GM12874 (cell line): ENCODE measurements at regions not wholly inside any gene's neighbourhood (a gene's known extent, or its start where the extent isn't known, plus 50 kb on each side); places are given as distances from the start of the nearest gene placed in this dataset.

Source experiments
- TF ChIP-seq, protein P1 (sequence below): IDR thresholded peaks from 2 replicates; pipeline ENCODE4 v1.5.1; 2011; ENCODE audit warnings: low read depth, mild to moderate bottlenecking, control low read depth, low read length, moderate library complexity; ENCODE audit not compliant: insufficient read depth

DNA sequence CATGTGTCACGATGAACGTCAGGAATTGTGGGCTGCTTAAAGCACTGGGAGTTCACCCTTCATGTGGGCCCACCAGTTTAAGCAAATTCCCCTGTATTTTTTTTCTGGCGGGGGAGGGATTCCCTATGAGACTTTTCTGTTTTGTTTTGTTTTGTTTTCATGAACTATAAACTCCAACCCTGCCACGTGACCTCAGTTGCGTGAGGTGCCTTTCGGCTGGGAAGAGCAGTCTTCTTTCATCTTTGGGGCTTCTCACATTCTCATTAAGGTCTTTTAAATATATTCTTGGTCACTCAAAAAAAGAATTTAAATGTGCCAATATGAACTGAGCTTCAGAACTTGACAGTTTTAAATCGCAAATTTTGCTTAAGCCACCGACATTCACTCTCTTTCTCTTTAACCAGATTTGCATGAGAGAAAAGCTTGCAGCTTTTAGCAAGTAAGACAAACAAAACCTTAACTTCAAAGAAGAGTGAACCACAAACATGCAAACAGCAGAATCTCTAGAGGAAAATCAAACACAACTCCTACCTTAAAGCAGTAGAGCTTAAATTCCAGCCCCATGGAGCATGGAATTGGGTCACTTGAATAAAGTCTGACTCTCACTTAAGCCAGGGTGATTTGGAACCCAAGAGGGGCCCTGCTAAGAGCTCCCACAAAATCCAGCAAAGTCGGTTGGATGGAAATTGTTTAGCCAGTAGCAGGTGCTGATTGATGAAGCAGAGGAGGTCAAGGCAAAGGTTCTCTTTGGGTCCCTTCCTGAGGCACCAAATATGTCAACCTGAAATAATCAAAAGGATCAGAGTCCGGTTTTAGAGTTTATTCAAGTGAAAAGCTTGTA is 699.8 kb upstream of the GBE1 start:
- TF ChIP-seq, protein P1, sequence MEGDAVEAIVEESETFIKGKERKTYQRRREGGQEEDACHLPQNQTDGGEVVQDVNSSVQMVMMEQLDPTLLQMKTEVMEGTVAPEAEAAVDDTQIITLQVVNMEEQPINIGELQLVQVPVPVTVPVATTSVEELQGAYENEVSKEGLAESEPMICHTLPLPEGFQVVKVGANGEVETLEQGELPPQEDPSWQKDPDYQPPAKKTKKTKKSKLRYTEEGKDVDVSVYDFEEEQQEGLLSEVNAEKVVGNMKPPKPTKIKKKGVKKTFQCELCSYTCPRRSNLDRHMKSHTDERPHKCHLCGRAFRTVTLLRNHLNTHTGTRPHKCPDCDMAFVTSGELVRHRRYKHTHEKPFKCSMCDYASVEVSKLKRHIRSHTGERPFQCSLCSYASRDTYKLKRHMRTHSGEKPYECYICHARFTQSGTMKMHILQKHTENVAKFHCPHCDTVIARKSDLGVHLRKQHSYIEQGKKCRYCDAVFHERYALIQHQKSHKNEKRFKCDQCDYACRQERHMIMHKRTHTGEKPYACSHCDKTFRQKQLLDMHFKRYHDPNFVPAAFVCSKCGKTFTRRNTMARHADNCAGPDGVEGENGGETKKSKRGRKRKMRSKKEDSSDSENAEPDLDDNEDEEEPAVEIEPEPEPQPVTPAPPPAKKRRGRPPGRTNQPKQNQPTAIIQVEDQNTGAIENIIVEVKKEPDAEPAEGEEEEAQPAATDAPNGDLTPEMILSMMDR, result no peak

DNA sequence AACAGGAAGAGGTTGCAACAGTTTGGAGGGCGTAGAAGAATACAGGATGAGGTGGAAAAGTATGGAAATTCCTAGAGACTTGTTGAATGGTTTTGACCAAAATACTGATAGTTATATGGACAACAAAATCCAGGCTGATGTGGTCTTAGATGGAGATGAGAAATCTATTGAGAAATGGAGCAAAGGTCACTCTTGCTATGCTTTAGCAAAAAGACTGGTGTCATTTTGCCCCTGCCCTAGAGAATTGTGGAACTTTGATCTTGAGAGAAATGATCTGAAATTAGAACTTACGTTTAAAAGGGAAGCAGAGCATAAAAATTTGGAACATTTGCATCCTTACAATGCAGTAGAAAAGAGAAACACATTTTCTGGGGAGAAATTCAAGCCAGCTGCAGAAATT is 686.9 kb upstream of the GBE1 start:
- TF ChIP-seq, protein P1, result no peak

DNA sequence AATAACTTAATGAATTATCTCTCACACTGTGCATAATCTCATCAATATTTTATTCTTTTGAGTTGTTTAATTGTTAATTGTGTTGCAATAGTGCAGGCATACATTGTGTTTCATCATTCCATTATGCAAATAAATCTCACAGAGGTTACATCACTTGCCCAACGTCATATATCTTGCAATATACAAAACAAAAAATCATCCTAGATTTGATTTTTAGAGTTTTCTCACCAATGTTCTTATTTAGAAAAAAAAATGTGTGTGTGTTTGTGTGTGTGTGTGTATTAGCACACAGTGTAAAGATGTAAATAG is 662.5 kb upstream of the GBE1 start:
- TF ChIP-seq, protein P1, result no peak

DNA sequence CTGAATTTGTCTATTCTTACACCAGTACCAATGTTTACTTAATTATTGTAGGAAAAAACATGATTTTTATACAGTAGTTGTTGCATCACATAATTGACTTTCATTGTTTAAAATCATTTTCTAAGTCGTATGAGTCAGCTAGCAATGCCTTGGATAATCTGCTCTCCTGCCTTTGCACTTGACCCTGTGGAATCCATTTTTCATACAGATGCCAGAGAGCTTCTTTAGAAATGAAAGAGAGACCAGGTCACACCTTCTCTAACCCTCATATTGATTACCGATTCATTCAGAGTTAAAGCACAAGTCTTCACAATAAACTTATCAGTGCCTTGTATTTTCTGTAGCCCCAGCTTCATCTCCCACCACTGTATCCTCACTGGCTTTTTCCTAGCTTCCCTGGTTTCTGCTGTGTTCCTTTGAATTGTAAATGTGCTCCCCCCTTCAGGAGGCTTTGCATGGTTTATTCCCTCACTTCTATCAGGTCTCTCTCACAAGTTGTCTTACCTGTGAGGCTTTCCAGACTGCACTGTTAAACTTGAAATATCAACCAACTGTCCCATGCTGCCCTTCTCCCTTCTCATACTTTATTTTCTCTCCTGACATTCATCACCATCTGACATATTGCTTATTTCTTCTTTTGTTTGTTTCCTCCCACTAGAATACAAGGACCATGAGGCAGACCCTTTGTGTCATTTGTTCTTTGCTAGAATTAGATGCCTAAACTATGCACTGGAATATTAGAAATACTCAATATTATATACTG is 662.0 kb upstream of the GBE1 start:
- TF ChIP-seq, protein P1, result no peak

DNA sequence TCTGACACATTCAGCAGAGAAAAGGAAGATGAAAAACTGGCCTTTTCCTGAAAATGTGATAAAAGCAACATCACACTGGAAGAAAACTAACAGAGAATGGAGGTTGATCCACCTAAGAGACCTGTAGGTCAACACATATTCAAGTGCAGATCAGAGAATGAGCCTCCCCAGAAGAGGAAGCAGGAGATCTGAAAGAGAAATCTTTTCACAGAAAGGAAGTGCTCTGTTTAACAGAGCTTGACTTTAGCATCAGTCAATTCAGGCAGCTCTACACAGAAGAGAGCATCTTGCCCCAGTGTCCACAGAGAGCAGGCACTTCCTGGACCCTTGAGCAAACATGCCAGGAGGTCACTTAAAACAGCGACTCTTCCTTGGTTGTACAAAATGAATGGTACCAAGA is 655.4 kb upstream of the GBE1 start:
- TF ChIP-seq, protein P1, result no peak

DNA sequence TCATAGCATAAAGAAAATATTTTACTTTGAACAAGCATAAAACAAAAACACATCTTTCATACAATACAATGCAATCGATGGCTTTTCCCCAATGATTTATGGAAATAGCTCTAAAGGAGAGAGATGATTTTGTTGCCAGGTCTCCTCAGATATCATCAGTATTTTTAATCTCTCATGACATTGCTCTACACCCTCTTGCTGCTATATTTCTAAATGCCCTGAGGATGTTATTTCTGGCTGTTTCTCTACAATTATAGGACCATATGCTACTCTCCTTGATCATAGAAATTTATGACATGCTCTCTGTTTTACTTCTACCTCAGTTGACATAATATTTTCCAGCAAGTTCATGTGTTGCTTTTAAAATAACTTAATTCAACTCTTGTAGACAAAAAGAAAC is 654.9 kb upstream of the GBE1 start:
- TF ChIP-seq, protein P1, result no peak

DNA sequence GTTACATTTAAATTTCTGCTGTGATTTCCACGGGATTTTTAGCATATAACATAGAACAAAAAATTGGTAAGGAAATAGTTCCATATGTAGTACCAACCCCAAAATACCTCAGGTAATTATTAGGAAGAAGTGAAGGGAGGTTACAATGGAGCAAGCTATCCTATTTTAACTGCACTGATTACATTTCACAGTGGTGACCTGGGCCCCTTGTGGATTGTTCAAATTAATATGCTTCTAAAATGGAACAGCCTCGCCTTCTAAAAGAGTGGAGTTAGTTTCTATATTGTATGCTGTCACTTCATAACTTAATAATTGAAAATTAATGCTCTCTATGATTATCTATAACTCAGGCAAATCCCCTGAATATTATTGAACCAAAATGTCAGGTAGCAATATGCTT is 651.7 kb upstream of the GBE1 start:
- TF ChIP-seq, protein P1, result no peak
